GM19035 (cell line): ENCODE measurements at regions not wholly inside any gene's neighbourhood (a gene's known extent, or its start where the extent isn't known, plus 50 kb on each side); places are given as distances from the start of the nearest gene placed in this dataset.
"Not testable (repeated sequence)": the region's sequence is repeated elsewhere in the genome, so short reads cannot be mapped to it uniquely, and the experiment has no call there.

ENCODE experiments used
- ATAC-seq: cut with Tn5 transposase; IDR thresholded peaks from one replicate; pipeline ENCODE4 v1.9.1; 2021; ENCODE audit not compliant: unreplicated experiment

GRCh38 chr6:154921482-154921881, 73.6 kb upstream of the TIAM2 start:
- no peak for ATAC-seq

- ATAC-seq = no peak
Observed at GRCh38 chr6:154923199-154923869, 71.8 kb upstream of the TIAM2 start.

GRCh38 chr6:154925130-154925529, 70.0 kb upstream of the TIAM2 start:
- ATAC-seq = no peak

- no peak for ATAC-seq
Observed at GRCh38 chr6:154926366-154926765, 68.7 kb upstream of the TIAM2 start.

GRCh38 chr6:154928325-154928922, 66.7 kb upstream of the TIAM2 start:
- peak; percentile 69 for ATAC-seq

GRCh38 chr6:154930451-154930851, 64.7 kb upstream of the TIAM2 start:
- no peak for ATAC-seq

GRCh38 chr6:154931711-154932424, 63.2 kb upstream of the TIAM2 start:
- no peak for ATAC-seq

GRCh38 chr6:154932515-154933027, 62.5 kb upstream of the TIAM2 start:
- ATAC-seq = no peak

GRCh38 chr6:154933181-154933827, 61.8 kb upstream of the TIAM2 start:
- ATAC-seq = no peak

GRCh38 chr6:154937306-154938220, 57.6 kb upstream of the TIAM2 start:
- ATAC-seq = no peak

GRCh38 chr6:154938221-154938580, 56.9 kb upstream of the TIAM2 start:
- no peak for ATAC-seq

- ATAC-seq = not testable (repeated sequence)
Observed at GRCh38 chr6:154938727-154939285, 56.3 kb upstream of the TIAM2 start.

GRCh38 chr6:154942770-154943169, 52.3 kb upstream of the TIAM2 start:
- ATAC-seq = no peak

- ATAC-seq = no peak
Observed at GRCh38 chr6:154945271-154945890, 49.7 kb upstream of the TIAM2 start.
